Glomerular endothelial cell (primary cell): ENCODE measurements at regions not wholly inside any gene's neighbourhood (a gene's known extent, or its start where the extent isn't known, plus 50 kb on each side); places are given as distances from the start of the nearest gene placed in this dataset.

Experiments used
- DNase-seq: peaks from one replicate; pipeline ENCODE4 v3.0.0-alpha.2; 2011; ENCODE audit warnings: low read depth, low spot score; ENCODE audit errors: extremely low read depth

DNA sequence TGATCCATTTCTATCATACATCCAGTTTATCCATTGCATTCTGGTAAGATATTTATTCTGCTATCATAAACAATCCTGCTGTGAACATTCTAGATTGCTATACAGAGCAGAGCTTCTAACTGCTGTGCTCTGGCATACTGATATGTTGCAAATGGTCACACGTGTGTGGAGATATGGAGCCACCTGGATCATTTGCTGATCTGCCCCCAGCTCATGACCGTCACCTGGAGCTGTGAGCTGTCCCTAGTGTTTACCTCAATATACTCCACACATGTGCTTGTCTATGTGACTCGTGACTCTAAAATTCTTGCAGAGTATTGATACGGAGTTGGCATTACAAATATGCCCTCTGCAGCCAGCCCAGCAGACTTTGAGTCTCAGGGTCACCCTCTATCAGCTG is 164.5 kb upstream of the ZFHX3 start:
- DNase-seq = no peak

DNA sequence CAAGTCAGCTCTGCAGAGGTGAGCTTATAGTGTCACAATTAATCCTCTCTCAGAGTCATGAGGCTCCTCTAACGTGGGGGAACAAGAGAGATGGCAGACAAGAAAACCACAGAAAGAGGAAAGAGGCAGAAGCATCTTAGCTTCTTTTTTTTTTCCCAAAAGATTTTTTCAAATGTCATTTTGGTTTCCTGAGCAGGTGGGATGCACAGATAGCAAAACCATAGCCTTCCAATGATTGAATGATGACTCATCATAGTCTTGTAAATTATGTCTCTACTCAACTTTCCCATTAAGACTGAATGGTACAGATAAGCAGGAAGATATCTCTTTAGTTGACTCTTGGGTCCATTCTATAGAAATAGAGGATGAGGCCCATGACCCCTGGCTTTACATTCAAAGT is 162.8 kb upstream of the ZFHX3 start:
- DNase-seq = no peak

DNA sequence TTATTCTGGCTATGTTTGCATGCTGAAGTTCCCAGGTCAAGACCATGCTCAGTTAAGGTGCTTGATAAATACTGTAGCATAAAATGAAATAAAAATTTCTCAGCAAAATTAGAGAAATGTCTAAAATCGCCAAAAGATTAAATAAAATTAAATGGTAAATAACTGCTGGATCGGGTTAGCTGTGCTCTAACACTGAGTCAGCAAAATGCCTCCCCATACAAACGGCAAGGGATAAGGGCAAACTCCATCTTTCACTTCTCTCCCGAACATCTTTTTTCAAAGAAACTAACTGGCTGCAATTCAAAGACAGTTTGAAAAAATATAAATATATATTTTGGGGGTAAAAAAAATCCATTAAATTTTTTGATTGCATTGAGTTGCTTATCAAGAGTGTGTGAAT is 162.2 kb upstream of the ZFHX3 start:
- no peak for DNase-seq

DNA sequence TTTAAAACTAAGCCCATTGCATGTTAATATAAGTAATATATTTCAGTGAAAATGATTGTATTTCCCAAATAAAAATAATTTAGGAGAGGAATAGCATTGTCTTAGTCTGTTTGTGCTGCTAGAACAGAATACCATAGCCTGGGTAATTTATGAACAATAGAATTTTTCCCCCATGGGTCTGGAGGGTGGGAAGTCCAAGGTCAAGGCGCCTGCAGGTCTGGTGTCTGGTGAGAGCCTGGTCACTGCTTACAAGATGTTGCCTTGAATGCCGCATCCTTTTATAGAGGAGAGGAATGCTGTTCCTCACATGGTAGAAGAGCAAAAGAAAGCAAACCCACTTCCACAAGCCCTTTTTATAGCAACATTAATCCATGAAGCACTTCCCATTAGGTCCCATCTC is 161.3 kb upstream of the ZFHX3 start:
- DNase-seq = no peak

DNA sequence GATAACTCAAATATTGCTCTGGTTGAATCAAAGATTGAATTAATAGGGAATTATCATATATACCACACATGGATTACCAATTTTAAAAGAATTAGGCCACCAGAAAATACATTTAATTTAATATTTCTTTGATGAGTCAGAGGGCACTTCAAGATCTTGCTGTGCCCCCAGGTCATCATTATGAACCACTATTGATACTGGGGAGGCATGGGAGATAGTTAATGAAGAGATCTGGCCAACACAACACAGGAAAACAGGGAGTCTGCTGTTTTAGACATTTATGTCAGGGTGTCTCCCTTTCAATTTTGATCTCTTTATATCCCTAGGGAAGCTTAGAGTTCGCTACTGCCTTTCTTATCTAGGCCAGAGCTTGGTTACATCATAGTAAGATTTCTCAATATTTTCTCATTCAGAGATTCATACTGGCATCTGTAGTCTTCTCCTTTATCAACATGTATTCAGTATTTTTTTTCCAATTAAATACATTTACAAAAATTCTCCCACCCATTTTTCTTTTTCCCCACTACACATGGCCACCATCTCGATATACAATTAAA is 158.3 kb upstream of the ZFHX3 start:
- DNase-seq = no peak

DNA sequence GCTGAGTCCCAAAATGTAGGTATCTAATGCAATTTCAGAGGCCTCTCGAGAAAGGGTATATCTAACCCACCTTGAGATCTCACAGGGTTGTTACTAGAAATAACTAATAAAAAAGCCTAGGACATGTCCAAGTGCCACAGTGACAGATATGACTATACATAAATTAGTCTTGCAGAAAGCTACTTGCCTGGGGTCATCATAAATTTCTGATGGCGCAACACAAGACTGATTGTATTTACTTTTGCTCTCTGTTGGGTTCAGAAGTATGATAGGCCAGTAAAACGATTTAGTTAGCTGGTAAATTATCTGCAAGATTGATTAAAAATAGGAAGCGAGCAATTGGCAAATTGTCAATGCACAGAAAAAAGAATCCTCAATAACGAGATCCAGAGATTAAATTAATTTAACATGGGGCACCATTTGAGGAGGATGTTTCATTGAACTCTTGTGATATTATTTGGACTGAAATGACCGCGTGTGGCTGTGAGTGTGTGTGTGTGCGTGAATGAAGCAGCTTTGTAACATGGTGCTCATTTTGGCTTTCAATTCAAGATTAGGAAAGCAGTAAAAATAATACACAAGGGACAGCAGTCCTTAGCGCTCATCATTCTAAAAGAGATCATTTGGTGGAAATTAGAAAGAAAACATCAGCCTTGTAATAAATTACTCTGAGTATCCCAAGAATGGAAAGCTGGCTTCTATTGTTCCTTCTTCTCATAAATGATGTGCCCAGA is 157.4 kb upstream of the ZFHX3 start:
- DNase-seq = no peak

DNA sequence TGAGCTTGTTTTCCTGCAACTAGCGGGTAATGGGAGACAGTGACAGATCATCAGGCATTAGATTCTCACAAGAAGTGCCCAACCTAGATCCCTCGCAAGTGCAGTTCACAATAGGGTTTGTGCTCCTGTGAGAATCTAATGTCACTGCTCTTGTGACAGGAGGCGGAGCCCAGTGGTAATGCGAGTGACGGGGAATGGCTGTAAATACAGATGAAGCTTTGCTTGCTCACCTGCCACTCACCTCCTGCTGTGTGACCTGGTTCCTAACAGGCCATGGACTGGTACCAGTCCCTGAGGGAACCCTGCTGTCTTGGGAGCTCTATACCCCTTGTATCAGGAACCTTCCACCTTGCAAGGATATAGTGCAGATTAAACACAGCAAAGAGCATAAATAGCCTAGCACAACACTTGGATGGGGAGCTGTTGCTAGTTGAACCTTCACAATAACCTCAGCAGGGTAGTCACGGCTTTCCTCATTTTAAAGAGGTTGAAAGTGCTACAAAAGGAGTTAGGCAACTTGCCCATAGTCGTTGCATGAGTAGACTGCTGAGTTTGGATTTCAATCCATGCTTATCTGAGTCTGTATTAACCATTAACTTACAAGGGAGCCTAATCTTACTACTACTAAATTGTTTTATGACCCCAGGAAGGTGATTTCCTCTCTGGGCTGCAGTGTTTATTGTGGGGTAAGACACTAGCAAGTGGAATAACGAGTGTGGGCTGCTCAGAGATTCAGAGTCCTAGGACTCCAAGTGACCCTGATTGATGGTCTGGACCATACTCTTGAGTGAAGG is 156.6 kb upstream of the ZFHX3 start:
- no peak for DNase-seq

DNA sequence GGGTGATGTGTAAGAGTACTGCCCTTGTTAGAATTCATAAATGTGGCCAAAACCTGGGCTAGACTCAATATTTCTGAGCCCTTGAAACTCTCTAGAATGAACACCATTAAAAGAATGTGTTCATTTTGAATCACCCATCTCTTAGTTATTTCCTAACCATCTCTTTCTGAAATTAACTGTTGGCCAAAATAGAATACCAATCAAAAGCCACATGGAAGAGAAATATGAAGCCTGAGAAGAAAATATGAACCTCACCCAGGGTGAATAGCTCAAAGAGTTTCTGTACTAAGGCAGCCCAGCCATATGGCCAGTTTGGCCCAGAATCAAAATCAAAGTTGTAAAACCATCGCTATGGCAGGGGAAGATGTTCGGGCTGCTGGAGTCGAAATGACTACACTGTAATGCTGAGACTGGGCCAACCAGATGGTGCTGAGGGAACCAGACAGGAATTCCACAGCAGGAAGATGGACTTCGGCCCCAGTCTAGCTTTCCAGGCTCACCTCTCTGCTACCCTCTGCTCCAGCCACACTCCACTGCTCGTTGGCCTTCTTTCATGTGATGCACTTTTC is 154.3 kb upstream of the ZFHX3 start:
- DNase-seq = no peak

DNA sequence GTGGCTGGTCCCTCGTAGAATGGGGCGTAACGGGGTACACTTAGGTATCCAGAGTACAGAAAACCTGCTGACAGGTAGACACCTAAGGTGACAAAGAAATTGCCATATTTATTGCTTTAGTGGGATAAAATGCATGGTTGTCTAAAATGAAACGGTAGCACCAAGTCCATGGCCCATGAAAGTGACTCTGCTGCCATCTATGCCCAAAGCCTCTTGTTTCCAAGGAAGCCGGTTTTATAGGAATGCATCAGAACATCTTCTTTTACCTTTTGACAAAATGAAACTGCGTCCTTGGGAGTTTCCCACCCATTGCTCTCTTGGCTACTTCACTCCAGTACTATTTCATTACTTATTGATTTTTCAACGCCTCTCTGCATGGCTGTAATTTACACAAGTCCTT is 151.3 kb upstream of the ZFHX3 start:
- DNase-seq = no peak

DNA sequence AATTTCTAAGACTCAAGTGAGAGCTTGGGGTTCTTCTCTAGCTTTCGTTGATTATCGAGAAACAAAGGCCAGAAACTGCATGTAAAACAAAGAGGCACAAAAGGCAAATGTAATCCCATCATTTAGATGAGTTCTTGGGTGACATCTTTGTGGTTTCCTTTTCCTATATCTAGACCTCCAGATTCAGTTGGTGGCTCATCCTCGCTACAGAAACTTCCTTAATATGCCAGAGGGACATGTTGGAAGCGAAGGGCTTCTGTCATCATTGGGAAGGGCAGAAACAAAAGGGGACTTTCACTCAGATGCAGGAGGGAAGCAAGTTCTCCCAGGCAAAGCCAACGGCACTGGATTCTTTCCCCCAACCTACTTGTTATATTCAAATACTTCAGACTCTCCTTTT is 150.6 kb upstream of the ZFHX3 start:
- no peak for DNase-seq

DNA sequence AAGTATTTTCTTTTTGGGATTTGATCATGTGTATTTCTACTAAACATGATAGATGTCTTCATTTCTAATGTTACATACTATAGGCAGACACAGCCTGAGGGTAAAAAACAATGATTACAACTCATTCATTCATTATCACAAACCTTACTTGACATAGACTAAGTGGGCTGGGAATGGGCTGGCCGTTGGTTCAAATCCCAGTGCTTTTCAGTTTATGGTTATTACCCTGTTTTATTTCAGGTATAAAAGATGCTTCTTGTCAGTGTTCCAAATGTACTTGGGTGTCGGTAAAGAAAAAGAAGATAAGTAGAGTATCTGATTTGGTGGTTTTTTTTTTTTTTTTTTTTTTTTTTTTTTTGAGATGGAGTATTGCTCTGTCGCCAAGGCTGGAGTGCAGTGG is 149.7 kb upstream of the ZFHX3 start:
- DNase-seq = no peak

DNA sequence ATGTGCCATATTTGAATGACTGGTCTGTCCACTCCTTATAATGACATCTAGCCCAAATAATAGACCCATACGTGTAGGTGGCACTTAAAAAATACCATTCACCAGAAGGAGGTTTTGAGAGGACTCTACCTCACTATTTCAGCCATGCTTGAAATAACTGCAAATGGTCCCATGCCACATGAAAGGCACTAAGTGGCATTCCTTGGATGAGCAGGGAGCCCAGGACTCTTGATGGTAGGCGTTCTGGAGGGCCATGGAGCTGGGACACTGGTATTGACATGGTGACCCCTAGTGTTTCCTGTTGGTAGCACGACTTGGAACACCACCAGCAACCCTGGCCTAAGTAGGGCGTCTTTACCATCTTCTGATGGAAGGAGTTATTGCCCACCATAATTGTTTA is 148.7 kb upstream of the ZFHX3 start:
- peak; percentile 44 for DNase-seq

DNA sequence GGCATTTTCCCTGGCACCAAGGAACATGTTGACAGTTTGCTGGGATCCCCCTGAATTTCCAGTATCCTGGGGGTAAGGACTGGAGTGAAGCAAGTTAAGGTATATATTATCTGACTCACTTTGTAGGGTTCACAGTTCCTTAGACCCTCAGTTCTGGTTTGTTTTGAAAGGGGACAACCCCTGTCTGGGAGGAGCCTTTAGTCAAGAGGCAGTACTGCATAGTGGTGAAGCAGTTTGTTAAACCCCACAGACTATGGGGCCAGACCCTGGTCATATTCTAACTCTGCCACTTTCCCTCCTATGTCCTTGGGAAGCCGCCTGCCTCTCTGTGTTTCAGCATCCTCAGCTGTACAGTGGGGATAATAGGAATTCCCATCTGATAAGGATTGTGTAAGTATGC is 145.5 kb upstream of the ZFHX3 start:
- no peak for DNase-seq

DNA sequence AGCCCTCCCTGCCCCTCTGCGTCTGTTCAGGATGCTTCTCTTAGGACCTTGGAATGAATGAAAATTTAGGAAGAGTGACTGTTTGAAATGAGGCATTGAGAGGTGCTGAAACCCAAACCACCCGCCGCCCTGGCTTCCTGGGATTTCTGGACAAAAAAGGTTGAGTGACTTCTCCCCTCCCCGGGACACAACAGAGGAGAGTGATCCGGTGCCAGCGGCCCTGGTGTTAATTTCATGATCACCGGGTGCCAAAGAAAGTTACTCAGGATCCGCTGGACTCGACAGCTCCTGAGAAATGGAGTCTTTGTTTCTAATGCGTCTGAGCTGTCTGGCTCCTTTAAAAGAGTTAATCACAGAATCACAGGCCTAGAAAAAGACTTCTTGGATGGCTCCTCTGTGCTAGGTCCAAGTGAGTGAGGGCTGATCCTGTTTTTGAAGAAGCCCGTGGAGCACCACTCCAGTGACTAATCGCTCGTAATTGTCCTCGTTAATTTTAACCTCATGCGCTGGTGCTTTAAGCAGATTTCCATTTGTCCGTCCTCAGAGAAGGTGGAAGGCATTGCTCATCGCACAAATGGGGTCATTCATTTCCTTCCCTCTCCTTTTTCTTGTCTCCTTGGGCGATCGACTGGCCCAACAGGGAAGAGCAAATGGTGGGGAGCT is 144.4 kb upstream of the ZFHX3 start:
- no peak for DNase-seq

DNA sequence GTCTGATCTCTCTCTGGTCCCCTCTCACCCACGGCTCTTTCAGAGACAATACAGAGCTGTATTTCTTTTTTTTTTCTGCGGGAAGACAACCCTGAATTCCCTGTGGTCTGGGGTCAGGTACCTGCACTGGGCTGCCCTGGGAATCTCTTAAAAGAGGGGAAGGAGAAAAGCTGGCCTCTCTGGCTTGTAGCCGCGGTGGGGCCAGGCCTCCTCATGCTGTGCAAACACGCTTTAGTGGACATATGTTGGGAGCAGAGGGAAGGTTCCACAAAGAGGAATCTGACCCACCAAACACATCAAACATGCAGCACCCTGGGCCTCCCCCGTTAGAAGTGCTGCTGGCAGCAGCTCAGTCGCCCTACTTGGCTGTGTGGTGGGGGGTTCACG is 143.7 kb upstream of the ZFHX3 start:
- DNase-seq = no peak

DNA sequence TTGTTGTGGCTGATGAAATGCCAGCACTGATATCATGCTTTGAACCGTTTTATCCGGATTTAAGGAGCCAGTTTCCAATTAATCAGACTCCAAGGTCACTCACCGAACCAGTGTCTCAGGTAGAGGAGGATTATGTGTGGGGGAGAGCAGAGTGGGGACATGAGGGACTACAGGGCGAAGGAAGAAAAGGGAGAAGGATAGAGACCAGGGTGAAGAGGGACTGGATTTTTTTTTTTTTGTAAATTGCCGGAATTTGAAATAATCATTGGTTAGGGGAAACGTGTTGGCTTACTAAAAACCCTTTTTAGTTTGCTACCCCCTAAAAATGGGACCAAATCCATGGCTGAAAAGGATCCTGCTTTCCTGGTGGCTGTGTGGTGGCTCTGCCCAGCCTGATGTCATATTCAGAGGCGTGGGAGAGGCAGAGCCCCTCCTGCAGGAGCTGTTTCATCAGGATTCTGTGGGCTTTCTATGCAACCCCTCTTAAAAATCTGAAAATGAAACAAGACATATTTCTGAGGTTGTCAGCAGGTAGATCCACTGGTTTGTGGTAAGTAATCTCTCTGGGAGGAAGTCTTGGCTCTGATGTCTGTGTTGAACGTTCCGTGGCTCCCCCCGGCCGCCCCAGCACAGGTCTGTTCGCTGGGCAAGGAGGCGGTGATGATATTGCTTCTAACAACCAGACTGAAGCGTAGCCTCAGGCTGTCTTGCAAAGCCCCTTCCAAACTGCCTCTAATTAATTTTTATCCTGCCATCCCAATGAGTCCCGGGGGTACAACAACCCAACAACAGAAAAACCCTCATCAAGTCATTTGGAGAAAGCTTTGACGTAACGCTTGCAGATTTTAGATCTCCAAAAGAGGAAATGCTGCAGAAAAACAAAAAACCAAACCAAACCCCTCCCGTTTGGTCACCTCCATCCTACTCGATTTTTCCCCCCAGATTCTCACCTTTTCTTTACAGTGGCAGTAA is 143.0 kb upstream of the ZFHX3 start:
- no peak for DNase-seq

DNA sequence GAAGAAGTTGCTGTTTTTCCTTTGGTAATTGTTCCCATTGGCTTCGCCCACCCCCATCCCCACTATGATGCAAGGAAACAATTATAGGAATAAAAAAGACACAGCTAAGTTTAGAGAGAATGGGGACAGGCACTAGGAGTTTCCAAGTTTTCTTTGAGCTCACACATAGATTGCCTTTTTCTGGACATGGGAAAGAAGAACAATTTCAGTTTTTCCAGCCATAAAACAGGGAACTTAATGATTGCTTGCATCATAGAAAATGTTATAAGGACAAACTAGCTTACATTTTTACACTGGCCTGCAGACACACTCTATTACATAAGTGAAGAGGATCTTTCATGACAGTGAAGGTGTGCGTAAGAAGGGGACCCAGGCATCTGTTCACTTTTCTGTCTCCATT is 142.3 kb upstream of the ZFHX3 start:
- DNase-seq = no peak

DNA sequence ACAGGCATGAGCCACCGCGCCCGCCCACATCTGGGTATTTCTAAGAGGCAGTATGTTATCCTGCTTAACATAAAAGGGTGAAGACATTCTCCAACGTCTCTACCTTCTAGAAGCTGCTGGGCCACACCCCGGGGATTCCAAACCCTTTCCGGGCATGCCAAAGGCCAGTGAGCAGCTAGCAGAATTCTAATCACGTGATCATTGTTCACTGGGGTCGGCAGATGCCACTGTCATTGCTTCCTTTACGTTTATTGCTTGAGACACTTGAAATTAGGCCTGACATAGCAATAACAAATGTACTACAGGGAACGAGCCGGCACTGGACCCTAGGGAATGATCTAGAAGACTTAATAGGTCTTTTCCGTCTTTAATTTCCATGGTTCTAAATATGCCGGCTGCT is 141.2 kb upstream of the ZFHX3 start:
- no peak for DNase-seq

DNA sequence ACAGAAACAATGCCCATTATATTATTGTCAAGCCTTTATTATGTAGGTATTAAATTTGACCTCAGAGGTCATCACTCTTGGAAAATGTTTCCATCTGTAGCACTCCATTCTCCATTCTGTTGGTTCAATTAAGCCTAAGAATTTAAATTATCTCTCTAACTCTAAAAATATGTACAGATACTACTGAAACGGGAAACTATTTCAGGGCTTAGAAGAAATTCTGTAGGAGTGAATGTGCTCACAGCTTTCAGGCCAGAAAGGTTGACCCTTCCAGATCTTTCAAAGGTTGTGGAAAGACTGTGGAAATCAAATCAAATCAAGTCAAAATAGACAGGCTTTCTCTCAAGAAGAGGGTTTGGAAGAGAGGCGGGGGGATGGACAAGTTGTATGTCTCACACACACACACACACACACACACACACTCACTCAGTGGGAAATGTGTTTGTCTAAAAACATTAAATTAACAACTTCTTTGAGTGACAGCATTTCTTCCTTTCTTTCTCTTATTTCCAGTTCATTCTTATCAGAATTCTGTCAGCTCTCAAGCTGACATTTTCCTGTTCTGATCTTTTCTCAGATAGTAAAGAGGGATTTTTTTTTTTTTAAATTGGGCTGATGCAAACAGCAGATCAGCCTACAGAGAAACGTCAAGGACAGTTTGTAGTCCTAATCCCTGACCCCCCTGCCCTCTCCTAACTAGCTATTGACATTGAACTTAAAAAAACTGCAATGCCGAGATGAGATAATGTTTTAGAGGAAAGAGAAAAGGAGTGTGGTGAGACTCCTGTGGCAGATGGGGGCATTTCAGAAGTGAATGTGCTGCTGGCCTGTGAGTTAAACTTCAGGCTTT is 139.0 kb upstream of the ZFHX3 start:
- no peak for DNase-seq
